CD4-positive, alpha-beta T cell (primary cell): ENCODE measurements at regions not wholly inside any gene's neighbourhood (a gene's known extent, or its start where the extent isn't known, plus 50 kb on each side); places are given as distances from the start of the nearest gene placed in this dataset.

Source experiments
- ATAC-seq: fragments of 200-7000 bp; cut with Tn5 transposase; one replicate; pipeline ENCODE4 v1.10.0; 2022; ENCODE audit warnings: mild to moderate bottlenecking; ENCODE audit not compliant: poor library complexity
- CTCF ChIA-PET: fragments of 350-600 bp; sonication (Branson Sonifier 250); formaldehyde crosslinking; loops from one replicate; lab custom pipeline; 2021; ENCODE audit warnings: antibody characterized with exemption, inconsistent platforms; lab: Charles Lee
- POLR2A ChIA-PET: fragments of 350-600 bp; sonication (Branson Sonifier 250); formaldehyde crosslinking; loops from one replicate; lab custom pipeline; 2021; ENCODE audit warnings: antibody characterized with exemption, inconsistent platforms; lab: Charles Lee
- DNase-seq, 14 experiments: peaks; one replicate each; pipeline ENCODE4 v3.0.0-alpha.2; 2013 to 2020; ENCODE audit warnings: mixed read lengths in 2 of 14
- H3K27ac ChIP-seq, 2 donors: one replicate each; pipeline versions ENCODE4 v1.5.1 to v1.7.0; 2013; ENCODE audit warnings: low read length in 2 of 2, low read depth in 1 of 2, mild to moderate bottlenecking in 1 of 2
- H3K27me3 ChIP-seq, 2 experiments: 1 replicate in 1 of 2; 2 replicates in 1 of 2; pipeline versions ENCODE4 v1.6.1 to v1.7.0; 2013; ENCODE audit warnings: low read length in 2 of 2, control low read depth in 1 of 2, mild to moderate bottlenecking in 1 of 2, moderate library complexity in 1 of 2; ENCODE audit not compliant: insufficient read depth in 2 of 2, control insufficient read depth in 1 of 2
- H3K36me3 ChIP-seq: one replicate; pipeline ENCODE4 v1.6.1; 2013; ENCODE audit warnings: low read length, control low read depth; ENCODE audit not compliant: insufficient read depth
- H3K4me1 ChIP-seq: one replicate; pipeline ENCODE4 v1.6.1; 2013; ENCODE audit warnings: low read length, control low read depth; ENCODE audit not compliant: insufficient read depth
- H3K4me3 ChIP-seq: one replicate; pipeline ENCODE4 v1.5.1; 2013; ENCODE audit warnings: mild to moderate bottlenecking, low read length, moderate library complexity
- H3K9me3 ChIP-seq, 2 experiments: 1 replicate in 1 of 2; 2 replicates in 1 of 2; pipeline versions ENCODE4 v1.6.1 to v1.7.0; 2013; ENCODE audit warnings: low read length in 2 of 2, mild to moderate bottlenecking in 2 of 2, control low read depth in 1 of 2, moderate library complexity in 1 of 2; ENCODE audit not compliant: control insufficient read depth in 1 of 2, insufficient read depth in 1 of 2
- H3K27ac Mint-ChIP-seq: one replicate; pipeline ENCODE4 v1.8.0; 2020; ENCODE audit warnings: mixed read lengths
- H3K27me3 Mint-ChIP-seq: one replicate; pipeline ENCODE4 v1.8.0; 2021; ENCODE audit warnings: mixed read lengths
- H3K36me3 Mint-ChIP-seq: one replicate; pipeline ENCODE4 v1.8.0; 2021; ENCODE audit warnings: low read depth, mixed read lengths
- H3K4me1 Mint-ChIP-seq: one replicate; pipeline ENCODE4 v1.8.0; 2021; ENCODE audit warnings: low read depth, mixed read lengths
- H3K4me3 Mint-ChIP-seq: one replicate; pipeline ENCODE4 v1.8.0; 2020; ENCODE audit warnings: mild to moderate bottlenecking, mixed read lengths
- H3K9me3 Mint-ChIP-seq: one replicate; pipeline ENCODE4 v1.8.0; 2020; ENCODE audit warnings: mixed read lengths
- CTCF ChIP-seq: fragments of 200-600 bp; IDR thresholded peaks from one replicate; pipeline ENCODE4 v1.8.0; 2022; ENCODE audit warnings: antibody characterized with exemption, mild to moderate bottlenecking
- intact Hi-C, 2 experiments: fragments of 100-400 bp; cut with DNase I in 1 of 2; cut with micrococcal nuclease in 1 of 2; formaldehyde crosslinking; loops; one replicate each; pipeline versions ENCODE4 v1.15.1 to v1.9.0; 2023 to 2025; cut with DNase I, micrococcal nuclease

DNA sequence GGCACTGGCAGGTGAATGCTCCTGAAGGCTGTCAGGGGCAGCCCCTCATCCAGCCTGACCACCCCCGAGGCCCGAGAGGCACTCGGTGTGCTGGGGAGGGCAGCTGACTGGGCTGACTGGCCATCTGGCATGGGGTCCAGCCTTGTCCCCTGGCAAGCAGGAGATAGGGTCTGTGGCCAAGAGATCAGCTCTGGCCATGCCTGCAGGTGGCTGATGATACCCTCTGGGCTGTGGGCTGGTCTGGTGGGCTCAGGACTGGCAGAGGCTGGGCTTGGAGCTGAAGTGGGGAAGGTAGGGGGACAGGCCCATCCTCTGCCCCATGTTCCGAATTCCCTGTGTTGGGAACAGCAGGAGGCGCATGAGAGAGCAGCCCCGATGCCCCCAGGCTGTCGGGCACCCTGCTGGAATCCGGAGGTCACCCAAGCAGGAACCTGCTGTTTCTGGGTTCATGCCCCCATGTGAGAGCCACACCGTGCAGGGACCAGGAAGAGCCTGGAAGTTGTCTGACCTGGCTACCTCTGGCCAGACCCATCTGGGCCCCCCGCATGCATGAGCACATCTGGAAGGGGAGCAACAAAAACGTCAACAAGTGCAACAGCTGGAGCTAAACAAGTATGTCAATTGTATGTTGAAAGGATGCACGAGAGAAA lies 527.0 kb downstream of the TBC1D22A start:
- DNase-seq, result peak in 1 of 14 experiments; percentile 15
- H3K9me3 Mint-ChIP-seq, result no peaks in the 10 kb centered on the region
- peaks cover 20% of the 10 kb centered on the region for H3K27me3 Mint-ChIP-seq
- intact Hi-C loops, result no loop called here
- H3K4me3 ChIP-seq, result no peak overlapping the region
- no peak overlapping the region for H3K4me3 Mint-ChIP-seq
- no peaks in the 10 kb centered on the region for H3K4me1 Mint-ChIP-seq
- ChIA-PET POLR2A (no interaction called here), CTCF (no interaction called here)
- H3K27ac ChIP-seq, result no peak overlapping the region
- no peaks in the 10 kb centered on the region for H3K4me1 ChIP-seq
- peaks cover 0 to 1% of the 10 kb centered on the region in 2 experiments for H3K9me3 ChIP-seq
- no peaks in the 10 kb centered on the region for H3K36me3 Mint-ChIP-seq
- TF ChIP-seq CTCF, result no peak
- H3K27ac Mint-ChIP-seq, result no peak overlapping the region
- H3K36me3 ChIP-seq, result no peaks in the 10 kb centered on the region
- no peak for ATAC-seq
- peaks cover 0 to under 1% of the 10 kb centered on the region in 2 experiments for H3K27me3 ChIP-seq

GRCh38 chr22:47288680-47289079 lies 526.2 kb downstream of the TBC1D22A start:
- Mint-ChIP-seq H3K36me3 (no peaks in the 10 kb centered on the region), H3K9me3 (no peaks in the 10 kb centered on the region), H3K4me3 (no peak overlapping the region), H3K27ac (no peak overlapping the region), H3K27me3 (peaks cover 16% of the 10 kb centered on the region), H3K4me1 (no peaks in the 10 kb centered on the region)
- Histone ChIP-seq H3K36me3 (no peaks in the 10 kb centered on the region), H3K27me3 (no peaks in the 10 kb centered on the region), H3K27ac (no peak overlapping the region), H3K4me3 (no peak overlapping the region), H3K4me1 (no peaks in the 10 kb centered on the region), H3K9me3 (peaks cover 0 to 7% of the 10 kb centered on the region in 2 experiments)
- ATAC-seq, result no peak
- no peak for TF ChIP-seq CTCF
- POLR2A ChIA-PET, result no interaction called here
- no peak for DNase-seq
- intact Hi-C loops, result no loop called here
- CTCF ChIA-PET, result no interaction called here

GRCh38 chr22:47287516-47287915 lies 525.1 kb downstream of the TBC1D22A start:
- Histone ChIP-seq H3K27ac (no peak overlapping the region), H3K27me3 (peaks cover 0 to 2% of the 10 kb centered on the region in 2 experiments), H3K4me1 (no peaks in the 10 kb centered on the region), H3K9me3 (peaks cover 0 to 10% of the 10 kb centered on the region in 2 experiments), H3K4me3 (no peak overlapping the region), H3K36me3 (no peaks in the 10 kb centered on the region)
- Mint-ChIP-seq H3K4me1 (no peaks in the 10 kb centered on the region), H3K4me3 (no peak overlapping the region), H3K9me3 (no peaks in the 10 kb centered on the region), H3K27me3 (peaks cover 10% of the 10 kb centered on the region), H3K36me3 (no peaks in the 10 kb centered on the region), H3K27ac (no peak overlapping the region)
- ChIA-PET POLR2A (no interaction called here), CTCF (no interaction called here)
- intact Hi-C loops, result no loop called here
- ATAC-seq, result no peak
- no peak for TF ChIP-seq CTCF
- DNase-seq, result peak in 1 of 14 experiments; percentile 11
